Stimulated activated CD4-positive, alpha-beta T cell treated with anti-CD3 and anti-CD28 coated beads, Interleukin-4, amount 100 ng/mL, for 48 hours (primary cell): ENCODE measurements at regions not wholly inside any gene's neighbourhood (a gene's known extent, or its start where the extent isn't known, plus 50 kb on each side); places are given as distances from the start of the nearest gene placed in this dataset.
"Not testable (repeated sequence)": the region's sequence is repeated elsewhere in the genome, so short reads cannot be mapped to it uniquely, and the experiment has no call there.

Source experiments
- DNase-seq, 2 donors: peaks; one replicate each; pipeline ENCODE4 v3.0.0-alpha.2; 2020; ENCODE audit warnings: low read depth in 2 of 2

GRCh38 chr22:47626428-47627390, 864.3 kb downstream of the TBC1D22A start:
- no peak for DNase-seq

DNA sequence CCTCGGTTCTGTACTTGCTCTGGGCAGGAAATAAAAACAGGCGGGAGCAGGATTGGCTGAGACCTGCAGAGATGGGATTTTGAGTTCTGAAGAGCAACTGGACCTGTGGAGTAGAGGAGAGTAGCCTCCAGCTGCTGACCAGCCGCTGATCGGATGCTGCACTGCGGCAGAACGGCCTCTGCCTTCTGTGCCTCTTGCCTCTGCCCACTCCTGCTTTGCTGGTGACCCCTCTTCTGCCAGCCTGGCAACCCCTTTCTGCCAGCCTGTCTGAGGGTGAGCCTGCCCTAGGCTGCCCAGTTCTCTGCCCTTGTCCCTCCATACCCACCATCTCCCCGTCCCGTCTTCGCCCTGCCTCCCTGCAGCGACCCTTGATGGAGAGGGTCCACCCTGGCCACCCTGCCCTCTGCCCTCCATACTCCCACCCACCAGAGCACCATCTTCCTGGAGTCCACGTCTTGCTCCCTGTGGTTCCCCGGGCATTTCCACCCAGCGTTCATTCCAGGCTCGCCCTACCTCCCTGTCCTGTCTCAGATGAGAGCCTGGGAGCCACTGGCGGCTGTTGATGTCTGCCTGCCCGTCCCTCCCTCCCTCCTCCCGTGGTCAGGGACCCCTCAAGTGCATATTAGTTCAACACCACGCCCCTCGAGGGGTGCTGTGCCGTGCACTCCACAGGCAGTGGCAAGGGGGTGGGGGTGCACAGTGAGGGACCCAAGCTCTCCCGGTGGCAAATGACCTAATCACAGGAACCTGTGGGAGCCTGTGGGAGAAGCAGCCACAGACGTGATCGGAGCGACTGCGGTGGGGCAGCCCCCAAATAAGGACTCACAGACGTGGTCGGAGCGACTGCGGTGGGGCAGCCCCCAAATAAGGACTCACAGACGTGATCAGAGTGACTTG, 863.3 kb downstream of the TBC1D22A start:
- DNase-seq: no peak

DNA sequence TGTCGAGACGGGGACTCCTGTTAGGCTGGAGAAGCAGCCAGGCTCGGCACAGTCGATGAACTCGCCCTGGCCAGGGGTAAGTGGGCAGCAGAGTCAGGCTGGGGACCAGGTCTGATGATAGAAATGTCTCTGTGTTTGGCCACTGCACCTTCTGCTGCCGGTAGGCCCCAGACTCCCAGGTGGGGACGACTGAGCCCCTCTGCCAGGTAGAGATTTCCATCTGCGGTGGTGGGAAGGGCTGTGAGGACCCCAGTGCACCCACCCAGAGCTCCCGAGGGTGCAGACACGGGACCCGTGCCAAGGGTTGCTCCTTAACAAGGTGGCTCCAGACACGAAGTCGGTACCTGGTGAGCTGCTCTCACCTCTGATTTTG, 862.5 kb downstream of the TBC1D22A start:
- DNase-seq: no peak

DNA sequence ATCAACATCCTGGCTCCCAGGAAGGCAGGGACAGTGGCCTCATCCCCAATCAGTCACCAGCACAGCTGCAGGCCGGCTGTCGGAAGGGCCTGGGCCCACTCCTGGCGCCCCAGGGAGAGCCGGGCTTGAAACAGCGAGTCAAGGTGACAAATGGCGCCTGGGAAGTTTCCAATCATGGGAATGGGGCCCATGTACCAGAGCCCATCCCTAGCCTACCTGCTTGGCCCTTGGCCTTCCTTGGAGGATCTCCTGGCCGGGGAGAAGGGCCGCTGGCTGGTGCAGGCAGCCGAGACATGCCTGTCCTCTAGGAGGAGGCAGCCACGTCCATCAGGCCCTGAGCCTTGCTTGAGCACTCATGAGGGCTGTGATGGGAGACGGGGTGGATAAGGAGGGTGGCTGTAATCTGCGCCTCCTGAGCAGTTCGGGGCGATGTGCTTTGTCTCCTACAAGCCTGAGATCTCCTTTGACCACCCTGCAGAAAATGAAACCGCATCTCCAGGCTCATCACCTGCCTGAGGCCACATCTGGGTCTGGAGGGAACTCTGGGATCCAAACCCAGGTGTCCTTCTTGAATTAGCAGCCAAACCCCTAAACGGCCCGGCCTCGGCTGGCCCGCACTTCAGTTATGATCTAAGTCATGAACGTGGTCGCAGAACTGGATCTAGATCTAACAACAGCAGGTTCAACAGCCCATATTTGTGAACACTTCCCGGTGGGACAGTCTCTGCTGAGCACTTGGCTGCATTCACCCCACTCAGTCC, 862.0 kb downstream of the TBC1D22A start:
- DNase-seq: no peak

- DNase-seq: no peak
Measured at GRCh38 chr22:47623763-47624148, 861.3 kb downstream of the TBC1D22A start.

DNA sequence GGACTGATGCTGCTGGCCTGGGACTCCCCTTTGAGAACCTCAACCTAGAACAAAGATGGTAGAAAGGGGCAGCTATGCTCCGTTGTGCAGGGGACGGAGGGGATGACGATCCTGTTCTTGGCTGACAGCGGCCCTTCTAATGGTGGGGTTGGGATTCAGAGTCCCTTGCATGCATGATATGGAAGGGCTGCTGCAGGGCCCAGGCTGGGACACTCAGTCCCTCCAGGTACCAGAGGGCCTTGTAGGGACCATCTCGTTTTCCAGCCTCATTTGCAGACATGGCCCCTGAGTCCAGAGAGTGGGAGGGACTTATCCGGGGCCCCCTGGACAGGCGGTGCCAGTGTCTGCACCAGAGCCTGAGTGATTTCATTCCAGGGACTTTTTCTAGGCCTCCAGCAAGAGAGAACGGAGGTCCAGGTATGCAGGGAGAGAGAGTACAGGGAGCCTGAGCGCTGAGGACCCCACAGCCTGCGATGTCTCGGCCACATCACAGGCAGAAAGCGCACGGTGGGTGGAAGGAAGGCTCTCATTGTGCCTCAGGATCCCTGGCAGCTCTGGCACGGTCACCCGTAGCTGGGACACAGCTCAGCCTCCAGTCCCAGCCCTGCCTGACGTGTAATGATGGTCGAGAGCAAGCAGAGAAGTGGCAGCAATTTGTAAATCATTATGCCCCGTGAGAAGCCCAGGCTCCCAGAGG, 860.8 kb downstream of the TBC1D22A start:
- DNase-seq: no peak

GRCh38 chr22:47622541-47622940, 860.1 kb downstream of the TBC1D22A start:
- DNase-seq: no peak

DNA sequence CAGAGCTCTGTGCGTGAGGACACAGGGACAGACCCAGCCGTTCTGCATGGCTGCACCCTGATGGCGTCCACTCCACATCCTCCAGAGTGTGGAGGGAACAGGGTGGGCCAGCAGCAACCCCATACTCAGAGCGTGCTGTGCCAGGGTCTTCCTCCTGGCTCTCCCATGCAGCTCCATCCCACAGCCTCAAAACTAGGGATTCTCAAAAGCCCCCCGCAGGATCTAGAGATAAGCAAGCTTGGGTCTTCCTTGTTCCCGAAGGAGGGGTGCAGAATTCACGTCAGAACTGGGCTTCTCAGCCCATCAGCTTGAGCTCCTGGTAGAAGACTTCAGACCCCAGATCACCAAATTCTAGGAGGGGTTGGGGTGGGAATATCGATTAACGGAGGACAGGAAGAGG, 858.8 kb downstream of the TBC1D22A start:
- DNase-seq: no peak

GRCh38 chr22:47620391-47620790, 857.9 kb downstream of the TBC1D22A start:
- no peak for DNase-seq

- DNase-seq: no peak
Measured at GRCh38 chr22:47619631-47620030, 857.2 kb downstream of the TBC1D22A start.

- DNase-seq: no peak
Measured at GRCh38 chr22:47618180-47619010, 855.9 kb downstream of the TBC1D22A start.

DNA sequence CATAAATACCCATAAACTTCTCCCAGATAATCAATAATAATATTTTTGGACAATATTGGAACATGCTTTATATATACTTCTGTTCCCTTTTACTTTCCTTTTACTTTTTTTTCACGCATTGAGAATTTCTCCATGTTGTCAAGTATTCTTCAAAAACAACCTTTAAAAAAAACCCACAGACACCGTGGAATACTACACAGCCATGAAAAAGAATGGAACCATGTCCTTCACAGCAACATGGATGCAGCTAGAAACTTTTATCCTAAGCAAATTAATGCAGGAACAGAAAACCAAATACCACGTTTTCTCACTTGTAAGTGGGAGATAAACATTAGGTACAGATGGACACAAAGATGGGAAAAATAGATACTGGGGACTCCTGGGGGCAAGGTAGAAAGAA, 854.7 kb downstream of the TBC1D22A start:
- no peak for DNase-seq

GRCh38 chr22:47616396-47617020, 854.1 kb downstream of the TBC1D22A start:
- DNase-seq: no peak

DNA sequence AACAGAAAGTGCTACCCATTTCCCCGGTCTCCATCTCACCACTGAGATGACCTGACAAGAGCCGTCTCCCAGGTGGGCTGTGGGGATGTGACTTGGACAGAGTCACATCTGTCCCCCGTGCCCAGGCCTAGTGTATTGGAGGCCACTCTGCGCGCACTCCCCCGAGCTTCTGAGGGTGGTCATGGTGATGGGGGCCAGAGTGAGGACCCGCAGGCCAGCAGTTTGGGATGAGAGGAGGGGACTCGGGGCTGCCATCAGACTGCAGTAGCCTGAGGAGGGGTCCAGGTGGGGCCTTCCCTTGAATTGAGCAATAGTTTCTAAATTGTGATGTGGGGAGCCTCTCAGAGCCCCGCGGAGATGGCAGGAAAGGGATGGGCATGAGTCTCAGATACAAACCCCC, 852.6 kb downstream of the TBC1D22A start:
- DNase-seq: no peak

GRCh38 chr22:47613606-47614350, 851.3 kb downstream of the TBC1D22A start:
- no peak for DNase-seq

- not testable (repeated sequence) for DNase-seq
Measured at GRCh38 chr22:47613181-47613580, 850.7 kb downstream of the TBC1D22A start.

GRCh38 chr22:47612311-47612910, 850.0 kb downstream of the TBC1D22A start:
- no peak for DNase-seq

- DNase-seq: no peak
Measured at GRCh38 chr22:47610764-47611163, 848.3 kb downstream of the TBC1D22A start.

GRCh38 chr22:47610281-47610680, 847.8 kb downstream of the TBC1D22A start:
- no peak for DNase-seq
